Neural progenitor cell (in vitro differentiated cells): ENCODE measurements at regions not wholly inside any gene's neighbourhood (a gene's known extent, or its start where the extent isn't known, plus 50 kb on each side); places are given as distances from the start of the nearest gene placed in this dataset.

Experiments used
- CTCF ChIP-seq: fragments of 200-600 bp; sonication (generic); IDR thresholded peaks from 2 replicates; pipeline ENCODE4 v1.5.1; 2017; ENCODE audit warnings: antibody characterized with exemption, mild to moderate bottlenecking
- EZH2 ChIP-seq: fragments of 200-600 bp; sonication (generic); IDR thresholded peaks from 2 replicates; pipeline ENCODE4 v1.6.1; 2017; ENCODE audit warnings: antibody characterized with exemption, mild to moderate bottlenecking, moderate library complexity
- EZH2phosphoT487 ChIP-seq: fragments of 200-600 bp; sonication (generic); IDR thresholded peaks from 2 replicates; pipeline ENCODE4 v1.6.1; 2017; ENCODE audit warnings: antibody characterized with exemption

DNA sequence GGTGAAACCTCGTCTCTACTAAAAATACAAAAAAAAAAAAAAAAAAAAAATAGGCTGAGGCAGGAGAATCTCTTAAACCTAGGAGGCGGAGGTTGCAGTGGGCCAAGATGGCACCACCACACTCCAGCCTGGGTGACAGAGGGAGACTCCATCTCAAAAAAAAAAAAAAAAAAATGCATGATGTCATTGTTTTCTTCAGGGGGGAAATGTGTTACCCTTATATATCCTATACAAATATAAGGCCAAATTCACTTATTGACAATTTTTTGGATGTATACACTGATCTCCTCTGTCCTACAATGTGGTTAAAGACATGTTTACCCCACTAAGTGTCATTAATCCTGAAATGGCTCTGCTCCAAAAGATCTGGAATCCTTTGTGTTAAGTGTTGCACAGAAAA lies 73.1 kb downstream of the TPBG start:
- no peak for TF ChIP-seq CTCF
- TF ChIP-seq EZH2 = no peak
- no peak for TF ChIP-seq EZH2phosphoT487
